Kidney (tissue), 13 donors: ENCODE measurements at regions not wholly inside any gene's neighbourhood (a gene's known extent, or its start where the extent isn't known, plus 50 kb on each side); places are given as distances from the start of the nearest gene placed in this dataset.

ENCODE experiments used
- DNase-seq, 5 donors: peaks; one replicate each; pipeline ENCODE4 v3.0.0-alpha.2; 2013 to 2020
- FAIRE-seq: peaks from 2 replicates; lab custom pipeline; 2012; peaks lifted over from hg19 to GRCh38; lab: Jason Lieb, UNC
- H3K27ac ChIP-seq, 2 donors: one replicate each; pipeline ENCODE4 v1.7.0; 2013; ENCODE audit warnings: low read depth in 2 of 2, low read length in 2 of 2, inconsistent platforms in 1 of 2
- H3K27me3 ChIP-seq: one replicate; pipeline ENCODE4 v1.7.1; 2013; ENCODE audit warnings: low read length, inconsistent platforms; ENCODE audit not compliant: control insufficient read depth, insufficient read depth
- H3K36me3 ChIP-seq, 3 donors: one replicate each; pipeline versions ENCODE4 v1.7.0 to v1.7.1; 2013; ENCODE audit warnings: low read length in 3 of 3, control low read depth in 1 of 3, inconsistent platforms in 1 of 3; ENCODE audit not compliant: insufficient read depth in 3 of 3, control insufficient read depth in 2 of 3
- H3K4me1 ChIP-seq, 3 donors: one replicate each; pipeline versions ENCODE4 v1.7.0 to v1.7.1; 2013; ENCODE audit warnings: low read length in 3 of 3, inconsistent platforms in 1 of 3, low read depth in 1 of 3; ENCODE audit not compliant: control insufficient read depth in 2 of 3, insufficient read depth in 2 of 3
- H3K4me3 ChIP-seq, 3 donors: one replicate each; pipeline versions ENCODE4 v1.7.0 to v1.8.1; 2013; ENCODE audit warnings: low read length in 3 of 3, control low read depth in 1 of 3, inconsistent platforms in 1 of 3
- H3K9ac ChIP-seq, 3 donors: one replicate each; pipeline versions ENCODE4 v1.7.0 to v1.7.1; 2013; ENCODE audit warnings: low read length in 3 of 3, control low read depth in 1 of 3, inconsistent platforms in 1 of 3
- H3K9me3 ChIP-seq, 3 donors: one replicate each; pipeline versions ENCODE4 v1.7.0 to v1.7.1; 2013; ENCODE audit warnings: low read length in 3 of 3, control low read depth in 1 of 3, inconsistent platforms in 1 of 3; ENCODE audit not compliant: control insufficient read depth in 2 of 3, insufficient read depth in 1 of 3
- intact Hi-C: fragments of 100-400 bp; cut with DNase I; formaldehyde crosslinking; loops from one replicate; pipeline ENCODE4 v1.11.1; 2022
- TF ChIP-seq, protein P1 (sequence below): IDR thresholded peaks from 3 replicates; pipeline ENCODE4 v1.5.1; 2012; ENCODE audit warnings: mild to moderate bottlenecking, moderate library complexity, borderline replicate concordance; ENCODE audit not compliant: insufficient read depth; ENCODE audit errors: extremely low read depth
- donor health status: control.
- donor health status: control.
- donor health status: control.
- donor health status: control.
- donor health status: control.
- donor health status: DM: yes; HTN: yes; CAD: no.
- donor health status: Normal renal cell carcinoma (clear cell type).

DNA sequence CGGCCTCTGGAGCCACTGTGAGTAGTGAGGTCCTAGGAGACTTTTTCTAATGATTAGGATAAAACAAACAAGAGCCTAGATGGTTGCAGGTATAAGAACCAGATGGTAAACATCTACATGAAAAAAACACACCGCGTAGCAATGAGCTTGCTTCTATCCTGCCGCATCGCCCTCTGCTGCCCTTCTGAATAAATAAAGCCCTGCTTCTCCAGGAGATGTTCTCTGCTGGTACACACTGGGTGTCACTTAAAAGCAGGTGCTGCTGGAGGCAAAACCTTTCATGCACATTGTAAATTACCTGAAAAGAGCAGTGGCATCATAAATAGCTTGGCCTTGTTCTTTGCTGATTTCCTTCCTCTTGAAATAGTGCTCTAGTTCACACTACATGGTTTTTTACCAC, 164.4 kb upstream of the TOPAZ1 start:
- Histone ChIP-seq H3K27me3 (no peaks in the 10 kb centered on the region), H3K27ac (no peak overlapping the region), H3K4me1 (no peaks in the 10 kb centered on the region), H3K4me3 (no peak overlapping the region), H3K9me3 (no peaks in the 10 kb centered on the region), H3K36me3 (no peaks in the 10 kb centered on the region), H3K9ac (no peak overlapping the region)
- TF ChIP-seq, protein P1, sequence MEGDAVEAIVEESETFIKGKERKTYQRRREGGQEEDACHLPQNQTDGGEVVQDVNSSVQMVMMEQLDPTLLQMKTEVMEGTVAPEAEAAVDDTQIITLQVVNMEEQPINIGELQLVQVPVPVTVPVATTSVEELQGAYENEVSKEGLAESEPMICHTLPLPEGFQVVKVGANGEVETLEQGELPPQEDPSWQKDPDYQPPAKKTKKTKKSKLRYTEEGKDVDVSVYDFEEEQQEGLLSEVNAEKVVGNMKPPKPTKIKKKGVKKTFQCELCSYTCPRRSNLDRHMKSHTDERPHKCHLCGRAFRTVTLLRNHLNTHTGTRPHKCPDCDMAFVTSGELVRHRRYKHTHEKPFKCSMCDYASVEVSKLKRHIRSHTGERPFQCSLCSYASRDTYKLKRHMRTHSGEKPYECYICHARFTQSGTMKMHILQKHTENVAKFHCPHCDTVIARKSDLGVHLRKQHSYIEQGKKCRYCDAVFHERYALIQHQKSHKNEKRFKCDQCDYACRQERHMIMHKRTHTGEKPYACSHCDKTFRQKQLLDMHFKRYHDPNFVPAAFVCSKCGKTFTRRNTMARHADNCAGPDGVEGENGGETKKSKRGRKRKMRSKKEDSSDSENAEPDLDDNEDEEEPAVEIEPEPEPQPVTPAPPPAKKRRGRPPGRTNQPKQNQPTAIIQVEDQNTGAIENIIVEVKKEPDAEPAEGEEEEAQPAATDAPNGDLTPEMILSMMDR: no peak
- FAIRE-seq (no peak), DNase-seq (no peak)
- intact Hi-C loops: no loop called here

DNA sequence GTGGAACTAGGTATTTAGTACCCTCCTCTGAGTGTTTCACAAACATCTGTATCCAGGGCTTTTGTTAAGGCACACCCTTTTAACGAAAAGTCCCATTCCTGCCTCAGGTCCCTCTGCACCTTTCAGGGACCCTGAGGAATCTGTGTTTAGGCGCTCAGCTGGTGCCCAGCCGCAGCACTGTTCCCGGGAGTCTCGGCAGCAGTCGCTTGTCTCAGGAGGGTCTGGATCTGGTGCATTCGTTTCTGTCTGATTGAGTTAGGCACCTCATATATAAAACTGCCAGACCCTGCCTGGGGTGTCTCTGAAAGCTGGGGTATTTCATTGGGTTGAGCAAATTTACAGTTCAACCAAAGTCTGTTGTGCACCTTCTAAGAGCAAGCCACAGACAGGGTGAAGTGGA, 162.8 kb upstream of the TOPAZ1 start:
- FAIRE-seq: no peak

DNA sequence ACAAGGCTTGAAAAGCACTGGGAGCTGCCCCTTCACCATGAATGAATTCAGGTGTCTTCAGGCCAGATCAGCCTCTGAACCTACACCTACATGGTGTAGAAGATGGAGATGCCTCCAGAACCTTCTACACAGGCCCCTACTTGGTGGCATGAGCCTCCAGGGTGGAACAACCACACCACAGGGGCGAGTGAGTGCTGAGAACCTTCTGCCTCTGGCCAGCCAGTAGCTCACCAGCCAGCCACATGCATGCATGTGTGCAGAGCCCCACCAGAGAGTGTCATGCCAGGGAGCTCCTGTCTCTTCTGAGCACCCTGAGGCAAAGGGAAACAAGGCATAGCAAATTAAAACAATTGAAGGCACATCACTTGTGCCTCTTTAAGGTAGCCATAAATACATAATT, 161.8 kb upstream of the TOPAZ1 start:
- Histone ChIP-seq H3K27ac (no peak overlapping the region), H3K9ac (no peak overlapping the region), H3K27me3 (no peaks in the 10 kb centered on the region), H3K36me3 (no peaks in the 10 kb centered on the region), H3K4me3 (no peak overlapping the region), H3K9me3 (no peaks in the 10 kb centered on the region), H3K4me1 (no peaks in the 10 kb centered on the region)
- DNase-seq (no peak), FAIRE-seq (no peak)
- TF ChIP-seq, protein P1: no peak
- intact Hi-C loops: no loop called here

More for the DNA sequence above, 162.8 kb upstream of the TOPAZ1 start:
- no peaks in the 10 kb centered on the region for H3K27me3 ChIP-seq
- no peak for DNase-seq
- no peak overlapping the region for H3K4me3 ChIP-seq
- TF ChIP-seq, protein P1: no peak
- no peak overlapping the region for H3K9ac ChIP-seq
- intact Hi-C loops: no loop called here
- no peaks in the 10 kb centered on the region for H3K9me3 ChIP-seq
- H3K36me3 ChIP-seq: no peaks in the 10 kb centered on the region
- H3K27ac ChIP-seq: no peak overlapping the region
- H3K4me1 ChIP-seq: no peaks in the 10 kb centered on the region

DNA sequence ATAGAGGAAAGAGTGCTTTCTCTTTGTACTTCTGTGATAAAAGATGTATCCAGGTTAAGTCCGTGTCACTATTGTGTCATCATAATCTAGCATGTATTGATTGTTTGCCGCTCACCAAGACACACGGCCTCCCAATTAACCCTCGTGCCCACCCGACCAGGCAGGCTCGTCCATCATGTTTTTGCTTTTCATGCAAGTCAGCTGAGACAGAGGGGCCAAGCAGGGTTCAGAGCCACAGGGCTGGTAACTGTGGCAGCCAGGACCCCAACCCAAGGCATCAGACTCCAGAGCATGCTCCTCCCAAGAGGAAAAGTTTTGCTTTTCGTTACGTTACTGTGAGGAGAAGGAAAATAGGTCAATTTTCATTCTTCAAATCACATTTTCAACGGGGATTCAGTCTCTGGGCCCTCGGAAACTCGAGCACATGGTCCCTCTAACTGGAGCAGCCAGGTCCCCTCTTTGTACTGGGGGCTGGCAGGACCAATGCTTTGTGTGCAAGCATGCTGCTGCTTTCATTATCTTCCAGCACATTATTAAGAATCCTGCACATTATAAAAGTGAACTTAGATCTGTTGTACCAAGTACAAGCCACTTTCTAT, 161.1 kb upstream of the TOPAZ1 start:
- H3K9me3 ChIP-seq: no peaks in the 10 kb centered on the region
- intact Hi-C loops: no loop called here
- H3K27ac ChIP-seq: no peak overlapping the region
- FAIRE-seq: no peak
- no peak for DNase-seq
- H3K36me3 ChIP-seq: no peaks in the 10 kb centered on the region
- H3K27me3 ChIP-seq: no peaks in the 10 kb centered on the region
- TF ChIP-seq, protein P1: no peak
- H3K9ac ChIP-seq: no peak overlapping the region
- no peak overlapping the region for H3K4me3 ChIP-seq
- H3K4me1 ChIP-seq: no peaks in the 10 kb centered on the region
